ENCODE measurements at regions not wholly inside any gene's neighbourhood (a gene's known extent, or its start where the extent isn't known, plus 50 kb on each side); places are given as distances from the start of the nearest gene placed in this dataset.

GRCh38 chr6:169158174-169158573 is 95.5 kb downstream of the THBS2 start:
- no peak for TF ChIP-seq NR2F2 (IDR thresholded peaks at IDR 0.05)
- no peak for TF ChIP-seq REST (IDR thresholded peaks at IDR 0.05)
- TF ChIP-seq GABPA (IDR thresholded peaks at IDR 0.05 in 1 of 2, conservative IDR thresholded peaks at IDR 0.05 in 1 of 2): no peak
- TF ChIP-seq TAF1 (conservative IDR thresholded peaks at IDR 0.05): no peak
- TF ChIP-seq CTCF (IDR thresholded peaks at IDR 0.05; ENCODE audit: low read depth, low read length, missing input control): no peak
- no peak for TF ChIP-seq SP1 (IDR thresholded peaks at IDR 0.05)
- TF ChIP-seq ATF3 (IDR thresholded peaks at IDR 0.05): no peak
- no peak for TF ChIP-seq EGR1 (IDR thresholded peaks at IDR 0.05; ENCODE audit: low read depth in 2 of 2)
- no peak for TF ChIP-seq RAD21 (IDR thresholded peaks at IDR 0.05)
- no peak for TF ChIP-seq FOXA1 (IDR thresholded peaks at IDR 0.05)
- no peak for TF ChIP-seq YY1 (IDR thresholded peaks at IDR 0.05)
- TF ChIP-seq RXRA (IDR thresholded peaks at IDR 0.05): no peak
- no peak for TF ChIP-seq MAX (IDR thresholded peaks at IDR 0.05)
- no peak for TF ChIP-seq JUND (IDR thresholded peaks at IDR 0.05)

Data from liver (tissue), 3 donors.